GM19239 (cell line): ENCODE measurements at regions not wholly inside any gene's neighbourhood (a gene's known extent, or its start where the extent isn't known, plus 50 kb on each side); places are given as distances from the start of the nearest gene placed in this dataset.
A peak's percentile ranks its signal among the peaks of the same experiment; 100 is the strongest.

Experiments
- DNase-seq: peaks from one replicate; pipeline ENCODE4 v3.0.0; 2011; ENCODE audit warnings: low spot score; ENCODE audit not compliant: insufficient read length
- FAIRE-seq: peaks from 2 replicates; lab custom pipeline; 2011; peaks lifted over from hg19 to GRCh38; lab: Jason Lieb, UNC

GRCh38 chrX:130974323-130974722, 71.3 kb upstream of the ENOX2 start:
- FAIRE-seq = no peak
- no peak for DNase-seq

- peak; percentile 93 for FAIRE-seq
- DNase-seq = no peak
These were observed 72.9 kb upstream of the ENOX2 start for GRCh38 chrX:130975947-130976346.

- DNase-seq (no peak), FAIRE-seq (no peak)
These were observed 76.3 kb upstream of the ARHGAP36 start for GRCh38 chrX:130981836-130982235.

GRCh38 chrX:130984782-130985181, 73.4 kb upstream of the ARHGAP36 start:
- FAIRE-seq (no peak), DNase-seq (no peak)

GRCh38 chrX:130987241-130987640, 70.9 kb upstream of the ARHGAP36 start:
- no peak for FAIRE-seq
- DNase-seq = no peak

DNA sequence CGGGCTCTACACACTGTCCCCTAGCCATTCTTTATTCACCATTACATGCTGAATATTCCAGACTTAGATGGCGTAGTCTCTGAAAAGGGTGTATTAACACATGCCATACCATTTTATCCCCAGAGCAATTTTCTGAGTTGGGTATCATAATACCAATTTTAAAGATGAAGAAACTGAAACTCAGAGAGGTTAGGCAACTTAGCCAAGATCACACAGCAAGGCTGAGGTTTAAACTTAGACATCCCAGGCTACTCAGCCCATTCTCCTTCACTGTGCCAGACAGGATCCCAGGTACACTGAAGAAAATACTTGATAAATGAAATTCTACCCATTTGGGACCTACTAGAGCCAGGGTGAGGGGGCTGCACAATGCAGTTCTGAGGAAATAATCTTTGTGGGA, 67.4 kb upstream of the ARHGAP36 start:
- FAIRE-seq (no peak), DNase-seq (no peak)

- FAIRE-seq (no peak), DNase-seq (no peak)
These were observed 63.5 kb upstream of the ARHGAP36 start for GRCh38 chrX:130994671-130995070.

GRCh38 chrX:130995439-130995838, 62.7 kb upstream of the ARHGAP36 start:
- DNase-seq (no peak), FAIRE-seq (peak; percentile 31)

GRCh38 chrX:130997314-130997713, 60.8 kb upstream of the ARHGAP36 start:
- no peak for DNase-seq
- no peak for FAIRE-seq

DNA sequence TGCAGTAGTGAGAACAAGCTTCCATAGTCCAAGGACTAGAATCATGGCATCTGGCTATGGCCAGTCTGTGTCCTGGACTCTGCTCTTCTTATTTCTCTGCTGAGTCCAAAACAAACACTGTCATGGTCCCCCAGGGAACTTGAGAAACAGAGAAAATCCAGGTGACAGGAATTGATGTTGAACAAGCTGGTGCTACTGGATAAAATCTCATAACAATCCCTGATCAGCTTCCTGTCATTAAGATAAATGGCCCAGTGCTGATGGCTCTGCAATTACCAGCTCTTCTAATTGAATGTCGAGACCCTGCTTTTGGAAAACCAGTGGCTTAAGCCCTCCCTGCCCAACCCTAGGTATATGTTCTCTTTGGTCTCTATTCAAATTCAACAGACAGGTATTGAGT, 58.8 kb upstream of the ARHGAP36 start:
- DNase-seq (no peak), FAIRE-seq (no peak)
